Breast epithelium (tissue), 4 donors: ENCODE measurements at regions not wholly inside any gene's neighbourhood (a gene's known extent, or its start where the extent isn't known, plus 50 kb on each side); places are given as distances from the start of the nearest gene placed in this dataset.

Experiments used
- DNase-seq, 2 donors: peaks; one replicate each; pipeline ENCODE4 v3.0.0-alpha.2; 2019; ENCODE audit warnings: low spot score in 2 of 2
- H3K27ac ChIP-seq, 2 donors: fragments of 200-600 bp; sonication (generic) in 1 of 2; one replicate each; pipeline ENCODE4 v1.5.1; 2016 to 2019; ENCODE audit warnings: mild to moderate bottlenecking in 1 of 2
- H3K27me3 ChIP-seq, 2 donors: fragments of 200-600 bp; sonication (generic) in 1 of 2; one replicate each; pipeline versions ENCODE4 v1.5.1 to v1.6.0; 2017 to 2019; ENCODE audit warnings: control low read depth in 1 of 2, mild to moderate bottlenecking in 1 of 2
- H3K36me3 ChIP-seq: fragments of 200-600 bp; one replicate; pipeline ENCODE4 v1.5.1; 2019
- H3K4me1 ChIP-seq, 2 donors: fragments of 200-600 bp; sonication (generic); one replicate each; pipeline ENCODE4 v1.5.1; 2016 to 2019; ENCODE audit warnings: control low read depth in 1 of 2
- H3K4me3 ChIP-seq, 3 donors: fragments of 200-600 bp; sonication (generic); 1 replicate in 2 of 3; 2 replicates in 1 of 3; pipeline ENCODE4 v1.5.1; 2016 to 2019; ENCODE audit warnings: mild to moderate bottlenecking in 3 of 3, moderate library complexity in 2 of 3
- H3K9me3 ChIP-seq, 2 donors: fragments of 200-600 bp; sonication (generic) in 1 of 2; one replicate each; pipeline ENCODE4 v1.5.1; 2016 to 2019; ENCODE audit warnings: control low read depth in 1 of 2
- CTCF ChIP-seq, 3 donors: fragments of 450-650 bp; IDR thresholded peaks; one replicate each; pipeline ENCODE4 v1.5.1; 2016 to 2017; ENCODE audit warnings: antibody characterized with exemption in 3 of 3, mild to moderate bottlenecking in 3 of 3, moderate library complexity in 3 of 3
- POLR2A ChIP-seq: fragments of 450-650 bp; IDR thresholded peaks from one replicate; pipeline ENCODE4 v1.6.1; 2016; ENCODE audit warnings: antibody characterized with exemption, mild to moderate bottlenecking, moderate library complexity
- POLR2AphosphoS5 ChIP-seq, 3 donors: sonication (generic); formaldehyde crosslinking; IDR thresholded peaks; one replicate each; pipeline ENCODE4 v1.6.1; 2017; ENCODE audit warnings: antibody characterized with exemption in 3 of 3
- intact Hi-C: fragments of 100-400 bp; cut with DNase I; formaldehyde crosslinking; loops from one replicate; pipeline ENCODE4 v1.15.1; 2023; ENCODE audit warnings: low total_unique reads

DNA sequence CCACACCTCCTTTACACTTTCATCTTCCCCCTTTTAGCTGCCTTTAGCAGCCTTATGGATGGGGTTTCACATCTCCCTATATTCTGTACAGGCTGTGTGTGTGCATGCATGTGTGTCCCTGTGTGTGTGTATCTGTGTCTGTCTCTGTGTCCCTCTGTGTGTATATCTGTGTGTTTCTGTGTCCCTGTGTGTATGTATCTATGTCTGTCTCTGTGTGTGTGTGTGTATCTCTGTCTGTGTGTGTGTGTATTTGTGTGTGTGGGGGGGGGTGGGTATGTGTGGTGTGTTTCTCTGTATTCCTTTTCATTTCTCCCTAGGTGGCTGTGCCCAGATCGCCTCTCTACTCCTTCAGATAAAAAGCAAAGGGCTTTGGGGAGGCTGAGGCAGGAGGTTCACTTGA is 52.2 kb upstream of the CD83 start:
- Histone ChIP-seq H3K27ac (no peak overlapping the region), H3K4me3 (no peak overlapping the region), H3K27me3 (no peaks in the 10 kb centered on the region), H3K4me1 (no peaks in the 10 kb centered on the region), H3K36me3 (no peaks in the 10 kb centered on the region), H3K9me3 (no peaks in the 10 kb centered on the region)
- TF ChIP-seq POLR2AphosphoS5 (IDR thresholded peaks at IDR 0.05) (no peak), POLR2A (no peak), CTCF (IDR thresholded peaks at IDR 0.05) (no peak)
- intact Hi-C loops: no loop called here
- DNase-seq: no peak

DNA sequence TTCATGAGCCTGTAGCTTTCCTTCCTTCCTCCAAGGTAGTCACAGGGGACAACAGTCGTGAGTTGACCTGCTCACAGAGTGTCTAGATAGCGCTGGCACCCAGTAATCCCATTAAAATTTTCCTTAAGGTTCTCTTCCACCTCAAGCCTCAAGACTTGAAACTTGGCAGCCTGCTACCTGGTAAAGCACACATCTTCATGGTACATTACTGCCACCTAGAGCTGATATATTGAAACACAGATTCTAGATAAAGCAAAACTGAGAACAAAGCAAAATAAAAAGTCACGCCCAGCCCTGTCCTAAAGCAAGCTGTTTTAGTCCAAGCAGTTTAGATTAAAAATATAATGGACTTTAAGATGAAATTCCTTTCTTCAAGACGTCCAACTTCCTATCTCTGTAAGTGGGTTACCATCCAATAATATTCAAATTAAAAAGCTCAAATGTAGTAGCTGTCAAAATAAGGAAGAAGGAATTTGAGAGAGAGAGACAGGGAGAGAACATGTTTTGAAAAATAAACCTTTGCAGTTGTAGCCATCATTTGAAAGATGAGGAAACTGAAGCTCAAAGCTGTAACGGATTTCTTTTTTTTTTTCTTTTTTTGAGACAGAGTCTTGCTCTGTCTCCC is 50.7 kb upstream of the CD83 start:
- intact Hi-C loops: no loop called here
- H3K36me3 ChIP-seq: no peaks in the 10 kb centered on the region
- peak in 2 of 3 donors; percentile 73 to 78 for TF ChIP-seq CTCF (IDR thresholded peaks at IDR 0.05)
- no peak for TF ChIP-seq POLR2A
- no peaks in the 10 kb centered on the region for H3K27me3 ChIP-seq
- peak in 1 of 2 donors; percentile 23 for DNase-seq
- no peaks in the 10 kb centered on the region for H3K4me1 ChIP-seq
- no peaks in the 10 kb centered on the region for H3K9me3 ChIP-seq
- H3K4me3 ChIP-seq: no peak overlapping the region
- no peak overlapping the region for H3K27ac ChIP-seq

DNA sequence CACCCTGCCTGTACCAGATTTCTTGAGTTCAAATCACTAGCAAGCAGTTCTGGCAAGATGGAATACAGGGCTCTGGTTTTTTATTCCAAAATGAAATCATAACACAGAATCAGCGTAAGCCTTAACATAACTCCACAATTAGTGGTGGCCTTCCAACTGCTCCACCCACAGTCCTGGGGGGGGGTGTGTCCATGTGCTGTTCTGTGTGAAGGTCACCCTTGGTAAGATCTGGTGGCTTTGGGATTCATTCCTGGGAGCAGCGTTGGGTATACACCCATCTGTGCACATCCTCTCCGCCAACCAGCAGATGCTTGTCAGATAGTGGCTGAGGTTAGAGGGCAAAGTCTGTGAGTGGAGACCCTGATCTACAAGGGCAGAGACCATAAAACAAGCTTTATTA is 49.9 kb upstream of the CD83 start:
- no peaks in the 10 kb centered on the region for H3K4me1 ChIP-seq
- intact Hi-C loops: no loop called here
- no peaks in the 10 kb centered on the region for H3K36me3 ChIP-seq
- no peaks in the 10 kb centered on the region for H3K27me3 ChIP-seq
- no peak overlapping the region for H3K4me3 ChIP-seq
- H3K27ac ChIP-seq: no peak overlapping the region
- no peaks in the 10 kb centered on the region for H3K9me3 ChIP-seq
- DNase-seq: no peak
- no peak for TF ChIP-seq CTCF (IDR thresholded peaks at IDR 0.05)
- no peak for TF ChIP-seq POLR2AphosphoS5 (IDR thresholded peaks at IDR 0.05)
- no peak for TF ChIP-seq POLR2A
